ENCODE measurements at regions not wholly inside any gene's neighbourhood (a gene's known extent, or its start where the extent isn't known, plus 50 kb on each side); places are given as distances from the start of the nearest gene placed in this dataset.

- TF ChIP-seq CTCF (IDR thresholded peaks at IDR 0.05; ENCODE audit: extremely low read depth, missing control alignments): no peak
- DNase-seq (ENCODE audit: low spot score): no peak
Observed at GRCh38 chr16:65789161-65789945, 577.1 kb upstream of the CDH5 start.

GRCh38 chr16:65788434-65789140, 577.9 kb upstream of the CDH5 start:
- no peak for TF ChIP-seq CTCF (IDR thresholded peaks at IDR 0.05; ENCODE audit: extremely low read depth, missing control alignments)
- no peak for DNase-seq (ENCODE audit: low spot score)

- DNase-seq (ENCODE audit: low spot score): no peak
- no peak for TF ChIP-seq CTCF (IDR thresholded peaks at IDR 0.05; ENCODE audit: extremely low read depth, missing control alignments)
Observed at GRCh38 chr16:65787921-65788320, 578.6 kb upstream of the CDH5 start.

GRCh38 chr16:65786916-65787315, 579.6 kb upstream of the CDH5 start:
- TF ChIP-seq CTCF (IDR thresholded peaks at IDR 0.05; ENCODE audit: extremely low read depth, missing control alignments): no peak
- DNase-seq (ENCODE audit: low spot score): no peak

- TF ChIP-seq CTCF (IDR thresholded peaks at IDR 0.05; ENCODE audit: extremely low read depth, missing control alignments): no peak
- no peak for DNase-seq (ENCODE audit: low spot score)
Observed at GRCh38 chr16:65783709-65784474, 582.6 kb upstream of the CDH5 start.

- TF ChIP-seq CTCF (IDR thresholded peaks at IDR 0.05; ENCODE audit: extremely low read depth, missing control alignments): no peak
Observed at GRCh38 chr16:65782611-65783600, 583.6 kb upstream of the CDH5 start.

More at GRCh38 chr16:65782611-65783600, 583.6 kb upstream of the CDH5 start:
- DNase-seq (ENCODE audit: low spot score): no peak
